HG02798 (cell line): ENCODE measurements at regions not wholly inside any gene's neighbourhood (a gene's known extent, or its start where the extent isn't known, plus 50 kb on each side); places are given as distances from the start of the nearest gene placed in this dataset.
"Not testable (repeated sequence)": the region's sequence is repeated elsewhere in the genome, so short reads cannot be mapped to it uniquely, and the experiment has no call there.

Experiments used
- ATAC-seq: cut with Tn5 transposase; IDR thresholded peaks from one replicate; pipeline ENCODE4 v1.9.1; 2021; ENCODE audit warnings: mild to moderate bottlenecking; ENCODE audit not compliant: unreplicated experiment, poor library complexity

DNA sequence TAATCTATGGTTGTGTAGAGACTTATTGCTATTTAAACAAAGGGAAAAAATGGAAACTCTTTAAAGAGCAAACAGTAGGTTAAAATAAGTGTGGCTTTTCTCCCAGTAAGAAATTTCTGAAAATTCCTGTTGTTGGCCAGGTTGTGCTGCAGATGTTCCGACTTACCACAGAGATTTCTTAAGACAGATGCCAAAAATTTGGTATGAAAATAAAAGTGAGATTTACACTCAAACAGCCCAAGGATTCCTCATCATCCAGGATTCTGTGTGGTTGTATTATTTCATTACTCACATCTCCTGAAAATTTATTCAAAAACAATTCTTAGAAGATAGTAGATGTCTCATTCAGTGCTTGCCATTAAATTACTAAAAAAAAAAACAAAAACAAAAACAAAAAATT is 296.7 kb upstream of the PTBP2 start:
- ATAC-seq = no peak

DNA sequence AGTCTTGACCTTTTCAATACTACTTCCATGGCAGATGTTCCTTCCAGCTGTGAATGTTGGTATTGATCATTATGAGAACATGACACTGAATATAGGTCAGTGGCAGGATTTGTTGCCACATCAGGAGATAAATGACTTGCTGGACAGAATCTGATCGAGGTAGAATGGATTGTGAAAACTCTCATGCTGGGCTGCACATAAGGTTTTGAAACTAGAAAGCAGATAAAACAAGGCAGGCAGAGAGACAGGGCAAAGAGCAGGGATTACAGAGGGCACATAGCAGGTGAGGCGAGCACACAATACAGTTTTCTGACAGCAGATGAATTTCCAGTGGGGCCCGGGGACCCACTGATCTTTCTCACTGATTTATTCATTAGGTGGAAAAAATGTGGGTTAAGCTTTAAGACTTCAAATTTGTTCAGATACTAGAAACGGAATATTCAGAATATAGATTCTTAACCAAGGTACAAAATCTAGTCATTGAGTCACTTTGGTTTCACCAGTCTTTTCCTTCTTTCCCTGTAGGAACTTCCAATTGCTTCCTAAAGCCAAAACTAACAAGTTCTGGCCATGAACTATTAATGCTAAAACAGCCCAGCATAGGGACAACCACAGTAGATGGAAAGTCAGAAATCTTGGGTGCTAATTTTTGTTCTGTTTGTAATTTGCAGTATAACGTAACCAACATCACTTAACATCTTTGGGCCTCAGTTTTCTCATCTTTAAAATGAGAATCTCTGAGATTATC is 296.0 kb upstream of the PTBP2 start:
- ATAC-seq = no peak

DNA sequence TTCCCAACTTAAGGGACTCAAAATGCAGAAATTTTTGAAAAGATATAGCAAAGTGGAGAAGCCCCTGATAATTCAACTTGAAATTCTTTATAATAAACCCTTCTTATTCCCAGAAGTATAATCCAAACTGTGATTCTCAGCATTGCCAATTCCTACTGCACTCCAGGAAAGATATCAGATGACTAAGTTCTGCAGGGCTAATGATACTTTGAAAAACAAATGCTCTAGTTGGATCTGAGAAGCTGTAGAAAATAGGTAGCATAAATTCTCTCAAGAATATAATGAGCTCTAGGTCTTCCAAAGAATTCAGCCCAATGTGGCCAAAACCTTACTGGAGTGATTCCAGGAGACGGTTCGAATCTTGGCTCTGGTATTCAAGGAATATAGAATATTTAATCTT is 294.0 kb upstream of the PTBP2 start:
- ATAC-seq = no peak

DNA sequence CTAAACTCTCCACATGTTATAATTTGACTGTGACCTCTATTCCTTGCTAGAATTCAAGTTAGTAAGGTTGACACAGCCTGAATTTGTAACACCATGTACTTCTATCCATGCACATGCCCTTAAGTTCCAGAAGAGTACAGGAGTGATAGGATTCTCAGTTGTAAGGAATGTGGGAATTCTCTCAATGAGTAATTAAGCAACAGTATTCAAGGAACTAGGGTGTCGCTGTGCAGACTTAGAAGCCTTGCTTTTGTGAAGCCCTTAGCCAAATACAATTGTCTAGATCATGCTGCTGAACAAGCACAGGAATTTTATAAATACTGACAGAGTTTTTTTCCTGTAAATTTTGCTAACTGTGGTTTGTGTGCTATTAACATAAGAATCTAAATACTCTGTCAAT is 276.3 kb upstream of the PTBP2 start:
- ATAC-seq = no peak

DNA sequence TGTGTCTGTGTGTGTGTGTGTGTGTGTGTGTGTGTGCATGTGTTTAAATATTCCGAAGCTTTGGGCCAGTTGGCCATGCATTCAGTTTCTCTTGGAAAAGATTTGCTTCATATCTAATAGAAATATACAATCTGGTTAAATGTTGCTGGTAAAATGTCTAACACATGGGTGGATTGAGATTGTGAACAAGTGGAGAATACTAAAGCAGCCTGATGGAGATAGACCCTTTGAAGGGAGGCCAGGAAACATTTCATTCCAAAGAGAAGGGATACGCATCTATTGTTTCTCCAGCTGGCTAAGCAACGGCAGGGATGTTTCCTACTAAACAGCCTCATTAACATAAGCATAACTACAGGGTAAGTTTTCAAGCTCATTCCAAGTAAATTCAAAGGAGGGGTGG is 257.5 kb upstream of the PTBP2 start:
- no peak for ATAC-seq

DNA sequence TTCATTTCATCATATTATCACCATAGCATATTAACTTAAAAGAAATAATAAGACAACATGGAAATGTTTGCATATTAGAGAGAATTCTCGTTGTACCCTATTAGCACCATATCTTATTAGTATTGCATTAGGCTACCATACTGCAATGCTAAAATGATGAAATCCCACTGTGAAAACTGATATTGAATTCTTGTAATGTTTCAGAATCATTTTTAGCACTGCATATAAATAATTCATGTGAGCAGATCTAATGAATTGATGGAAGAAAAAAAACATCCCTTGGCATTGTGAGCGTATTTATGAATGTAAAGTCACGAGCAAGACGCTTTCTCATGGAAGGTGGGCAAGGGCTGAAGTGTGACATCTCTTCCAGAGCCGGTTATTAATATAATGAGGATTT is 257.1 kb upstream of the PTBP2 start:
- ATAC-seq = no peak

DNA sequence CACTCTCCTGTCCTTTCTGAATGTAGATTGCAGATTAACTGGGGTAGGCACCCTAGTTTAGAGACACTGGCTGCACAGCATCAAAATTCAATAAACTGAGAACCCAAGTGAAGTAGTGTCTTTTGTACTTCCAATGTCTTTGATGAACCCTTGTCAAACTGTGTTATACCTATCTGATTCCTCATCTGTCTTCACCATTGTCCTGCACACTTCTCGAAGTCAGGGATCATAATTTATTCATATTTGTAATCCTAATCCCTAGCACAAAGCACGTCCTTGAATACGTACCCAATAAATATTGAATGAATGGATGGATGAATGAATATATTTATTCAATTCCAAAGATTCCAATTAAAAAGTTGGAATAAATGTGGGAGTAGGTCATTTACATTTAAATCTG is 256.6 kb upstream of the PTBP2 start:
- ATAC-seq = no peak

DNA sequence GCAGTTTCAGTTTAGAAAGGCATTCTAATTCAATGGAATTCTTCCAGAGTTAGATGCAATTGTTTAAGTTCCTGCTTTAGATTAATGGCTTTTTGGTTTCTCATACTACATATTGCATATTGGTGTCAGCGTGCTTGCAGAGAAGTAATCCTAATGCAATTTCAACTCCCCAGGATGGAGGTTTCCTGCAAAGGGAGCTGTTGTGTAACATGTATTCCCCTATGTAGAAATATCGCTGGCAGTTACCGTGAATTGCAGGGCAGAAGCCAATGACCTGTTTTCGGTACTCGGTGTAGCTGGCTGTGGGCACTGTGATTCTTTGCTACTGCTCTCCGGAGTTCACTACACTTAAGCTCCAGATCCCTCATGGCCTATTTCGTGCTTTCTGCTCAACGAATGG is 256.1 kb upstream of the PTBP2 start:
- ATAC-seq = no peak

DNA sequence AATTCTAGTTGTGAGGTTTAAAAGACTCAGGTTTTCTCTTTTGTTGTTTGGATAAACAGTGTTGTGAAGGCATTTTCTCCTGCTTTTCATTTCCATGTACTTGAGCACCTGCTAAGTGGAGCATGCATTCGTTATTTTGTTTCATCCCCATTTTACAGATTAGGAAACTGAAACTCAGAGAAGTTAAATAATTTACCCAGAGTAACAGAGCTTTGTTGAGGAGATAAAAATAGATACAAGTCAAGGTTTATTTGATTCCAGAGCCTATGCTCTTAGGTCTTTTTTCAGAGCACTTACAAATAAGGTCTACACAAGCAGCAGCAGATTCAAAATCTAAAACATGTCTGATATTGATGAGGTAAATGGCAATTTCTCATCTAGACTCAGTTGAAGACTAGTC is 254.7 kb upstream of the PTBP2 start:
- no peak for ATAC-seq

DNA sequence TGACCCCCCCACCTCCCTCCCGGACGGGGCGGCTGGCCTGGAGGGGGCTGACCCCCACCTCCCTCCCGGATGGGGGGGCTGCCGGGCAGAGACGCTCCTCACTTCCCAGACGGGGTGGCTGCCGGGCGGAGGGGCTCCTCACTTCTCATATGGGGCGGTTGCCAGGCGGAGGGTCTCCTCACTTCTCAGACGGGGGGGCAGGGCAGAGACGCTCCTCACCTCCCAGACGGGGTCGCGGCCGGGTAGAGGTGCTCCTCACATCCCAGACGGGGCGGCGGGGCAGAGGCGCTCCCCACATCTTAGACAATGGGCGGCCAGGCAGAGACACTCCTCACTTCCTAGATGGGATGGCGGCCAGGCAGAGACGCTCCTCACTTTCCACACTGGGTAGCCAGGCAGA is 251.9 kb upstream of the PTBP2 start:
- ATAC-seq = not testable (repeated sequence)

DNA sequence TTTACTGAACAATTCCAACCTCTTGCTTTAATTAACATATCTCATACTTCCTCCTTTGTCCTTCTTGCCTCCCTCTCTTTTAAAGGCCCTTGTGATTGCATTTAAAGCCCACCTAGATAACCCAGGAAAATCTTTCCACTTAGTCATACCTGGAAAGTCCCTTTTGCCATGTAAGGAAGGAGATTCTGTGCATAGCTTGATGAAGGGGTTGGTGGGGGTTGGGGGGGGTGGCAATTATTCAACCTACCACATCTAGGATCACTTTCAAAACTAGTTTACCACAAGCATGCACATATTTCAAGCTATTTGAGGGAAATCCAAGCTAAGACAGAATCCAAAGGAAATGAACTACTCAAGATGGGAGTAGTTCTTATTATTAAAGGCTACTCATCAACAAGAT is 249.1 kb upstream of the PTBP2 start:
- ATAC-seq = no peak

DNA sequence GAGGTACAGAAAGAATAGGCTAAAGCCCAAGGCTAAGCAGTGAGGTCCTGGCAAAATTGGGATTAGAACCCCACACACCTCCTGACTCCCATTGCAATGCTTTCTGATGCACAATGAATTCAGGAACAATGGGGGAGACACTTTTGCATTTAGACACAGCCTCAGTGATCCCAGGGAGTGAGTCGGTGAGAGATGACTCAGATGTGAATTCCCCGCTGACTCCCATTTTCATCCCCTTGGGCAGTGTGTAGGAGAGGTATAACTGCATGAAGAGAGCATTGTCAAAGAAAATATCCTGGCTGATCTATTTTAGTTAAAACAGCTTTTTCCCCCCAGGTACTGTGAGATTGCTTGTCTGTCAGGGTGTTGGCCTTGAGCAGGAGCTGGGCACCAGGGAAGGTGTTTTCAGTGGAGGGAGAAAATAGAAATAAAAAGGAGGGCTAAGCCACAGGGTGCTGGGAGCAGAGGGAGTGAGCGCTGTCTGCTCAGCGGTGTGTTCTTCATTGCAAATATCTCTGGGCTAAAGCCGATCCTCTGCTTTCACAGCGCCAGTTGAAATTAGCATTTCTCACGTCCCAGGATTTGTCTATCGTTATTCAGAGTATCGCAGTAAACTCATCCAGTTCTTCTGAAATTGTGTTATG is 247.7 kb upstream of the PTBP2 start:
- ATAC-seq = no peak

DNA sequence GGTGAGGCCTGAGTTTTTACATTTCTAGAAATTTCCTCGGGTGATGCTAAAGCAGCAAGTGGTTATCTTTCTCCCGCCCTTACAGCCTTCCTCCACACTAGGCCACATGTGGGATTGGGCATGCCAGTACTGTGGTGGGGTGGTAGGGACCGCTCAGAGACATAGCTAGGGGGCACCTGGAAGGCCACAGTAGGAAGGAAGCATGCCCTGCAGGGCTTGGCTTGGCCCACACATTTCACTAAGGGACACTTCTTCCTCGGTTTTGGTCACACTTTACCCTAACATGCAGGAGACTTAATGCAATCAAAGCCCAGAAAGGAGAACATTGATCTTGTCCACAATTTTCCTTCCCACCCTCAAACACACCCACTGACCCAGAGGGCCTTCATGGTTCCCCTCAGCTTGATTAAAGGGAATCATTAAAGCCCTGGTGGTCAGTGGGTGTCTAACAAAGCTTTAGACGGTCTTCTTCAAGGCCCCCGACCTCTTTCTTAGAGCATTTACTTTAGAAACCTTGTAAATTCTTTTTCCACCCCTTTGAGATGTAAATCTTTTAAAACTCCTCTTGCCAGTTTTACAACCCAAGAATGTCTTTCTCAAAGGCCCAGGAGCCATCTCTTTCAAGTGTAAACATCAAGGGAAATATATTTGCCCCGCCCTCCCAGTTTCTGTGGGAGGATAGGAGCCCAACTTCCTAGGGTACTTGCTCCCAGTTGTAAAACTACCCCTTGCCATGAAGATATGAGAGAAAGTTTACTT is 246.4 kb upstream of the PTBP2 start:
- ATAC-seq = no peak

DNA sequence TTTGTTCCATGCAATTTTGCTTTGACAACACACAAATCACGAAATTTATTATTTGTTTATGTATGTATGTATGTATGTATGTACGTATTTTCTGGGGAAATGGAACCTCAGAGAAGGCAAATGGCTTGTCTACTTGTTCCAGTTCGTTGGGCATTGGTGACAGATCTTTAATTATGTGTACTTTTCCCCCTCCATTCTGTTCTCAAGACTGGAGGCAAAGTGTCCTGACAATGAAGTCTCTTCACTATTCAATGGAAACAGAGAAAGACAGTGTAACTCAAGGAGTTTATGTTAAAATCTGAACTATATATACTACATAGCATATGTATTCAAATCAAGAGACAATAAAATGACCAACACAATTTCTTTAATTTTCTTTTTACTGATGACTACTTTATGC is 245.7 kb upstream of the PTBP2 start:
- no peak for ATAC-seq

DNA sequence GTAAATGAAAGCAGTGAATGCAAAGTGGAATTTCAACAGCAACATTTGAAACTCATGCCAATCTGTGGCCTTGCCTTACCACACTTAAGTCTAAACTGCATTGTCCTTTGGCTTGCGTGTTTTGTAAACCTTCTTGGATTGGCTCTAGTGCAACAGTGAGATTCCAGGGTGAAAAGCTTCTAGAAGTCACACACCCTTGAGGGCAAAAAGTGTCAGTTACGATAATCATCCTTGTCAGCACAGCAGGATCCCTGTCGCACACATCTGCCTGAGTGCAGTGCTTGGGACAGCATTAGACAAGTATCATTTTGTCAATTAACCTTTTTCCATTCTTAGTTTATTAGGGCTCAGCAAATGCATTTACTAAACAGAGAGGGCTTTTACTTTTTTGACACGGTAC is 243.4 kb upstream of the PTBP2 start:
- ATAC-seq = no peak

DNA sequence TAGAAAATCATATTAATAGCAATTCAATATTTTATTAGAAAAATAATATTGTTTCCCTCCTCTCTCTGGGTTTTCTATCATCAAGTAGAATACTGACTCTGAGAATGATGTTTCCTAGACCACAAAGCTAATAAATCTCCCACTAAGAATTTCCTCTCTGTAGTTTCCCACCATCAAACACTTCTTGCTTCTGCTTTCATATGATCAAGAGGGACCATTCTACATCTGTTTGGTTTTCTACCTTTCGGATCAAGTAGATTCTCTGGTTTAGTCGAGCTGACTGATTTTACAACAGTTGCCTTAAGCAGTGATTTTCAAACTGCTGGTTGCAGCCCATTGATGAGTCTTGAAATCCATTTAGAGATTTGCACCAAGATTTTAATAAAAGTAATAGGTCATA is 240.2 kb upstream of the PTBP2 start:
- ATAC-seq = no peak

DNA sequence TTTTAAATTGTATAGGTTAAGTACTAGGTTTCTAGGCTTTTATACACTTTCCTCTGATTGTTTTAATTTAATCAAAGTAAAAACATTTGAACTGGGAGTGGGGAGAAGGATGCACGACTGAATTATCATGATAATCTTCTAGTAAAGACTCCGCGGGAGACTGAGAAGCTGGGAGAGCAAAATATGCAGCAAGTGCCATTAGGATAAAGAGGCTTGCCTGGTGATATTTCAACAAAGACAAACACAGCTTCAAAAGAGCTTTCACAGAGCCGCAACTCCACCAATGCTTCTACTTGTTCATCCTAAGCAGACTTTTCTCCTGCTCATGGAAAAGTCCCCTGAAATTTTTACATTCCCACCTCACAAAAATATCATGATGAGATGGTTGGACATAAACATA is 239.0 kb upstream of the PTBP2 start:
- ATAC-seq = no peak

DNA sequence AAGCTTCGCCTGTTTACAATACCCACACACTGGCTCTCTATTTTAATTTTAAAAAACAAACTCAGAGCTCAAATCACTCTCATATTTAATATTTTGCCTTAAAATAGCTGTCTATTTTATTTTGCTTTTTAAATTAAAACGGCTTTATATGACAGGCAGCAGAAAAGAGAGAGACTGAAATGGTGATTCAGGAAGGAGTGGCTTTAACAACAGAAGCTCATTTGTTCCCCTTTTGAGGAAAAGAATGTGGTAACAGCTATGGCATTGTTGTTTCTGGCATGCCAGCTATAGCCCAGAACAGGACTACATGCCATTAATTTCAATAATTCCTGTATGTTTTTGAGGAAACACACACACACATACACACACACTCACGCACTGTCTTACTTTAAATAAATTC is 234.2 kb upstream of the PTBP2 start:
- no peak for ATAC-seq

DNA sequence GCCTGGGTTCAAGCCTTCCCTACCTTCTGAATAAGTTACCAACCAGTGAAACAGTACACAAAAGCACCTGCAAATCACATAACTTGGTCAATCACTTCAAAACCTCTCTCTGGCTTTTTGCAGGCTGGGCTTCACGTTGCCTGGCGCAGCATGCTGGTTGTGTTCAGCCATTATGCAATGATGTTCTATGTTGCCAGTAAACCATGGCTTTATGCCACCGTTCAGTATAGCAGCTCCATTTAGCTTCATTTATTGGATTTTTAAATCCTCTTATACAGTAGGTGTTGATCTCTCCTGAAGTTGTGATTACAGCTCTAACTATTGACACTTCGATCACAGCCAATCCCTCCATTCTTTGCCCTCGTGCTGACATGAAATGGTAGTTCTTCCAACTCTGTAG is 233.6 kb upstream of the PTBP2 start:
- no peak for ATAC-seq

DNA sequence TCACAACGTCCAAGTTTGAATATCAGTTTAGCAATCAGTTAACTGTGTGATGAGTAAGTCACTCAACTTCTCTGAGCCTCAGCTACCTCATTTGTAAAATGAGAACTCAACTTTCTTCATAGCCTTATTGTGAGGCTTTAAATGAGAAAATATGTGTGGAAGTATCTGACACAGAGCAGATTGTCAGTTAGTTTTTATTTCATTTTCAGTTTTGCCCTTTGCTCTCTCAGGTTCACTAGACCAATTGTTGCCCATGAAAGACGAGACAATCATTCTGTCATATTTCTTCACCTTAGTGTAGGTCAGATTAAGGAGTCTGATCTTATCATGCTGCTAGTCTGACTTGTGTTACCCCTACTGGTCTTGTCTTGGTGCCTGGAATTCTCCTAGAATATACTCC is 232.8 kb upstream of the PTBP2 start:
- peak; percentile 87 for ATAC-seq

DNA sequence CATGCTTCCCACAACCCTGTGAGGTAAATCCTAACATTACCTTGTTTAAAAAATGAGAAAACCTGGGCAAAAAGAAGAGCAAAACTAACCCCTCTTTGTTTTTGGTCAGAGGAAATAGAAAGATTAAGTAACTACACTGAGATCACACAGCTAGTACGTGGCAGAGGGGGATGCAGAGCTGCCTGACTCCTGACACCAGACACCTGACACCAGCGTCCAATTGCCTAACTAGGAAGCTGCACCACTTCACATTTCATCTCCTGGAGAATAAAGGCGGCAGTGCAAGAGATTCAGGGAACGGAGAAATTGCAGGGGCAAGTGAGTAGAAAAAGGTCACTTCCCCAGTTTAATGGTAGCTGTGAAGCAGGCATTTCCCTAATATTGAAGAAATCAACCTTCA is 229.3 kb upstream of the PTBP2 start:
- no peak for ATAC-seq
